WTC11 (cell line): ENCODE measurements at regions not wholly inside any gene's neighbourhood (a gene's known extent, or its start where the extent isn't known, plus 50 kb on each side); places are given as distances from the start of the nearest gene placed in this dataset.

Experiments used
- ATF1 ChIP-seq: sonication (generic); formaldehyde crosslinking; IDR thresholded peaks from 2 replicates; pipeline ENCODE4 v1.8.1; 2023; ENCODE audit warnings: mild to moderate bottlenecking, moderate library complexity, missing genetic modification reagents
- CTCF ChIP-seq: fragments of 200-600 bp; IDR thresholded peaks from 2 replicates; pipeline ENCODE4 v1.8.0; 2022; ENCODE audit warnings: antibody characterized with exemption
- HMGXB4 ChIP-seq: sonication (generic); formaldehyde crosslinking; IDR thresholded peaks from 2 replicates; pipeline ENCODE4 v1.8.1; 2023; ENCODE audit warnings: mild to moderate bottlenecking, moderate library complexity, missing genetic modification reagents
- IRF2 ChIP-seq: sonication (generic); formaldehyde crosslinking; IDR thresholded peaks from 2 replicates; pipeline ENCODE4 v1.8.0; 2022; ENCODE audit warnings: low read depth, missing genetic modification reagents, borderline replicate concordance
- JUN ChIP-seq: sonication (generic); formaldehyde crosslinking; IDR thresholded peaks from 2 replicates; pipeline ENCODE4 v1.8.0; 2023; ENCODE audit warnings: mild to moderate bottlenecking, missing genetic modification reagents
- NR2C2 ChIP-seq: sonication (generic); formaldehyde crosslinking; IDR thresholded peaks from 2 replicates; pipeline ENCODE4 v1.8.0; 2022; ENCODE audit warnings: mild to moderate bottlenecking, missing genetic modification reagents
- ZNF138 ChIP-seq: sonication (generic); formaldehyde crosslinking; conservative IDR thresholded peaks from 2 replicates; pipeline ENCODE4 v1.8.1; 2022; ENCODE audit warnings: mild to moderate bottlenecking, moderate library complexity, missing genetic modification reagents

GRCh38 chr14:86997271-86997670, 995.7 kb downstream of the GALC start:
- TF ChIP-seq CTCF (no peak), ATF1 (CRISPR knock-in tag) (no peak), NR2C2 (CRISPR knock-in tag) (no peak), HMGXB4 (CRISPR knock-in tag) (no peak), IRF2 (CRISPR knock-in tag) (no peak), JUN (CRISPR knock-in tag) (no peak), ZNF138 (CRISPR knock-in tag) (no peak)
